ENCODE measurements at regions not wholly inside any gene's neighbourhood (a gene's known extent, or its start where the extent isn't known, plus 50 kb on each side); places are given as distances from the start of the nearest gene placed in this dataset.

GRCh38 chr20:40939667-40940066, 89.0 kb upstream of the TOP1 start:
- DNase-seq (ENCODE audit: low read depth, low spot score) = no peak
- Histone ChIP-seq H3K4me1 (ENCODE audit: control insufficient read depth, insufficient read depth, low read length) (no peaks in the 10 kb centered on the region), H3K27me3 (ENCODE audit: control insufficient read depth, insufficient read depth, low read length) (no peaks in the 10 kb centered on the region), H3K27ac (ENCODE audit: low read length) (no peak overlapping the region), H3K4me3 (ENCODE audit: low read depth in 2 of 2, low read length in 2 of 2) (no peak overlapping the region), H3K36me3 (ENCODE audit: control insufficient read depth, insufficient read depth, low read length) (no peaks in the 10 kb centered on the region), H3K9me3 (ENCODE audit: control insufficient read depth, insufficient read depth, low read depth, low read length) (no peaks in the 10 kb centered on the region)
- ATAC-seq = no peak
- POLR2A ChIA-PET = interaction anchor here (0.6 kb wide), 1 partner anchor 1937 kb away, joined by 3 read pairs; no protein-coding TSS in a partner anchor
- intact Hi-C loops (cut with micrococcal nuclease; ENCODE audit: unreplicated experiment) (loop anchor here (10.0 kb wide), 1 partner anchor 235 kb away; no protein-coding TSS in a partner anchor), in situ Hi-C loops (cut with HindIII; ENCODE audit: low pct_unique_long_range_greater_than_20kb, low sequenced_read_pairs) (no loop called here)
- TF ChIP-seq POLR2AphosphoS5 (IDR thresholded peaks at IDR 0.05; ENCODE audit: low read depth, low read length) (no peak), SIN3A (IDR thresholded peaks at IDR 0.05; ENCODE audit: borderline replicate concordance, insufficient read depth, low read depth, low read length) (no peak), TCF7L2 (IDR thresholded peaks at IDR 0.05; ENCODE audit: low read depth, low read length) (no peak)
- TF ChIP-seq, protein P1, sequence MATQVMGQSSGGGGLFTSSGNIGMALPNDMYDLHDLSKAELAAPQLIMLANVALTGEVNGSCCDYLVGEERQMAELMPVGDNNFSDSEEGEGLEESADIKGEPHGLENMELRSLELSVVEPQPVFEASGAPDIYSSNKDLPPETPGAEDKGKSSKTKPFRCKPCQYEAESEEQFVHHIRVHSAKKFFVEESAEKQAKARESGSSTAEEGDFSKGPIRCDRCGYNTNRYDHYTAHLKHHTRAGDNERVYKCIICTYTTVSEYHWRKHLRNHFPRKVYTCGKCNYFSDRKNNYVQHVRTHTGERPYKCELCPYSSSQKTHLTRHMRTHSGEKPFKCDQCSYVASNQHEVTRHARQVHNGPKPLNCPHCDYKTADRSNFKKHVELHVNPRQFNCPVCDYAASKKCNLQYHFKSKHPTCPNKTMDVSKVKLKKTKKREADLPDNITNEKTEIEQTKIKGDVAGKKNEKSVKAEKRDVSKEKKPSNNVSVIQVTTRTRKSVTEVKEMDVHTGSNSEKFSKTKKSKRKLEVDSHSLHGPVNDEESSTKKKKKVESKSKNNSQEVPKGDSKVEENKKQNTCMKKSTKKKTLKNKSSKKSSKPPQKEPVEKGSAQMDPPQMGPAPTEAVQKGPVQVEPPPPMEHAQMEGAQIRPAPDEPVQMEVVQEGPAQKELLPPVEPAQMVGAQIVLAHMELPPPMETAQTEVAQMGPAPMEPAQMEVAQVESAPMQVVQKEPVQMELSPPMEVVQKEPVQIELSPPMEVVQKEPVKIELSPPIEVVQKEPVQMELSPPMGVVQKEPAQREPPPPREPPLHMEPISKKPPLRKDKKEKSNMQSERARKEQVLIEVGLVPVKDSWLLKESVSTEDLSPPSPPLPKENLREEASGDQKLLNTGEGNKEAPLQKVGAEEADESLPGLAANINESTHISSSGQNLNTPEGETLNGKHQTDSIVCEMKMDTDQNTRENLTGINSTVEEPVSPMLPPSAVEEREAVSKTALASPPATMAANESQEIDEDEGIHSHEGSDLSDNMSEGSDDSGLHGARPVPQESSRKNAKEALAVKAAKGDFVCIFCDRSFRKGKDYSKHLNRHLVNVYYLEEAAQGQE (IDR thresholded peaks at IDR 0.05; ENCODE audit: insufficient read depth in 1 of 2, low read depth in 2 of 2, low read length in 1 of 2) = no peak
- TF ChIP-seq, protein P2, sequence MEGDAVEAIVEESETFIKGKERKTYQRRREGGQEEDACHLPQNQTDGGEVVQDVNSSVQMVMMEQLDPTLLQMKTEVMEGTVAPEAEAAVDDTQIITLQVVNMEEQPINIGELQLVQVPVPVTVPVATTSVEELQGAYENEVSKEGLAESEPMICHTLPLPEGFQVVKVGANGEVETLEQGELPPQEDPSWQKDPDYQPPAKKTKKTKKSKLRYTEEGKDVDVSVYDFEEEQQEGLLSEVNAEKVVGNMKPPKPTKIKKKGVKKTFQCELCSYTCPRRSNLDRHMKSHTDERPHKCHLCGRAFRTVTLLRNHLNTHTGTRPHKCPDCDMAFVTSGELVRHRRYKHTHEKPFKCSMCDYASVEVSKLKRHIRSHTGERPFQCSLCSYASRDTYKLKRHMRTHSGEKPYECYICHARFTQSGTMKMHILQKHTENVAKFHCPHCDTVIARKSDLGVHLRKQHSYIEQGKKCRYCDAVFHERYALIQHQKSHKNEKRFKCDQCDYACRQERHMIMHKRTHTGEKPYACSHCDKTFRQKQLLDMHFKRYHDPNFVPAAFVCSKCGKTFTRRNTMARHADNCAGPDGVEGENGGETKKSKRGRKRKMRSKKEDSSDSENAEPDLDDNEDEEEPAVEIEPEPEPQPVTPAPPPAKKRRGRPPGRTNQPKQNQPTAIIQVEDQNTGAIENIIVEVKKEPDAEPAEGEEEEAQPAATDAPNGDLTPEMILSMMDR (IDR thresholded peaks at IDR 0.05) = no peak
- no TSS peak for BruUV-seq (replicated peaks)
- CTCF ChIA-PET = no interaction called here

DNA sequence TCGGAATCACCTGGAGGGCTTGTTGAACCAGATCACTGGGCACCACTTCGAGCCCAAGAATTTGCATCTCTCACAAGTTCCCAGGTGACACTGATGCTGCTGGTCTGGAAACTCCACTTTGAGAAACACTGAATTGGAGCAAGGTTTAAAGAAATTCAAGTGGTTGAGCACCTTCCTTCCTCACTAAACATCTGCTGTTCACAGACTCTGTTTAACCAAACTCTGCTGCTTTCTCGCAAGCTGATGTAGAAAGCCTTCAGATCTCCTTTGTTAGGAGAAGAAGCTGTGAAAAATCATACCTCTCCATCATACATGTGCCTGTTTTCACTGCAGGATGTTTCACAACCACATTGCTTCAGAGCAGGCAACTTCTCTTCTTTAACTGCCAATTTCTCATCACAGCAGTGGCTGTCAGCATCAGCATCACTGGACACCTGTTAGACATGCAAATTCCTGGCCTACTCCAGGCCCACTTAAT, 87.5 kb upstream of the TOP1 start:
- DNase-seq (ENCODE audit: low read depth, low spot score) = no peak
- in situ Hi-C loops (cut with HindIII; ENCODE audit: low pct_unique_long_range_greater_than_20kb, low sequenced_read_pairs) (no loop called here), intact Hi-C loops (cut with micrococcal nuclease; ENCODE audit: unreplicated experiment) (loop anchor here (10.0 kb wide), 1 partner anchor 236 kb away; no protein-coding TSS in a partner anchor)
- TF ChIP-seq, protein P1 (IDR thresholded peaks at IDR 0.05; ENCODE audit: insufficient read depth in 1 of 2, low read depth in 2 of 2, low read length in 1 of 2) = no peak
- TF ChIP-seq SIN3A (IDR thresholded peaks at IDR 0.05; ENCODE audit: borderline replicate concordance, insufficient read depth, low read depth, low read length) (no peak), POLR2AphosphoS5 (IDR thresholded peaks at IDR 0.05; ENCODE audit: low read depth, low read length) (no peak), TCF7L2 (IDR thresholded peaks at IDR 0.05; ENCODE audit: low read depth, low read length) (no peak)
- TF ChIP-seq, protein P2 (IDR thresholded peaks at IDR 0.05) = no peak
- Histone ChIP-seq H3K36me3 (ENCODE audit: control insufficient read depth, insufficient read depth, low read length) (no peaks in the 10 kb centered on the region), H3K27ac (ENCODE audit: low read length) (no peak overlapping the region), H3K4me3 (ENCODE audit: low read depth in 2 of 2, low read length in 2 of 2) (no peak overlapping the region), H3K27me3 (ENCODE audit: control insufficient read depth, insufficient read depth, low read length) (no peaks in the 10 kb centered on the region), H3K9me3 (ENCODE audit: control insufficient read depth, insufficient read depth, low read depth, low read length) (no peaks in the 10 kb centered on the region), H3K4me1 (ENCODE audit: control insufficient read depth, insufficient read depth, low read length) (no peaks in the 10 kb centered on the region)
- ATAC-seq = no peak
- BruUV-seq (replicated peaks) = no TSS peak
- ChIA-PET CTCF (no interaction called here), POLR2A (no interaction called here)

All from Panc1 (cell line).